ENCODE measurements at regions not wholly inside any gene's neighbourhood (a gene's known extent, or its start where the extent isn't known, plus 50 kb on each side); places are given as distances from the start of the nearest gene placed in this dataset.
A peak's percentile ranks its signal among the peaks of the same experiment; 100 is the strongest.

DNA sequence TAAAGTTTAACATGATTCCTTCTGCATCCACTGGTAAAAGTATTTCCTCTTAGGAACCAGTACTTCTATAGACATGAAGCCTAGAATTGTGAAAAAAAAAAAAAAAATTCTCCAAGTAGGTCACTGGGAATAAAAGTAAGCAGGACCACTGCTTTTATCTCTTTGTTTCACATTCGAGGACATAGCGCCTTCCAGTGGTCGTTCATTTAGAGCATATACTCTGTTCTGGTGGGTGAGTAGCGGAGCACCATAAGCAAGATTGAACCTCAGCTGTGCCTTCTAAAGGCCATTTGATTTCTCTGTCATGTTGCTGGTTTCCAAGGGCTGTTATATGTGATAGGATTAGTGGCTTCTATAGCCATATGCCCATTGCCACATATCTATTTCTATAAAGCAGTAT, 393.1 kb downstream of the TMEM232 start:
- Histone ChIP-seq H3K4me3 (no peak overlapping the region), H3K9me3 (replicated peaks in 1 of 3) (no peaks in the 10 kb centered on the region), H3K27ac (no peak overlapping the region), H3K4me1 (replicated peaks in 1 of 2) (peaks cover 0 to 4% of the 10 kb centered on the region in 2 donors), H3K36me3 (replicated peaks in 1 of 2) (no peaks in the 10 kb centered on the region), H3K27me3 (no peaks in the 10 kb centered on the region)
- DNase-seq = no peak
- intact Hi-C loops (cut with DNase I) = no loop called here
- WGBS, 4 donors = 69 to 73% (median 70%) methylated on average over 4 of the region's 4 CpGs
- TF ChIP-seq, protein P1, sequence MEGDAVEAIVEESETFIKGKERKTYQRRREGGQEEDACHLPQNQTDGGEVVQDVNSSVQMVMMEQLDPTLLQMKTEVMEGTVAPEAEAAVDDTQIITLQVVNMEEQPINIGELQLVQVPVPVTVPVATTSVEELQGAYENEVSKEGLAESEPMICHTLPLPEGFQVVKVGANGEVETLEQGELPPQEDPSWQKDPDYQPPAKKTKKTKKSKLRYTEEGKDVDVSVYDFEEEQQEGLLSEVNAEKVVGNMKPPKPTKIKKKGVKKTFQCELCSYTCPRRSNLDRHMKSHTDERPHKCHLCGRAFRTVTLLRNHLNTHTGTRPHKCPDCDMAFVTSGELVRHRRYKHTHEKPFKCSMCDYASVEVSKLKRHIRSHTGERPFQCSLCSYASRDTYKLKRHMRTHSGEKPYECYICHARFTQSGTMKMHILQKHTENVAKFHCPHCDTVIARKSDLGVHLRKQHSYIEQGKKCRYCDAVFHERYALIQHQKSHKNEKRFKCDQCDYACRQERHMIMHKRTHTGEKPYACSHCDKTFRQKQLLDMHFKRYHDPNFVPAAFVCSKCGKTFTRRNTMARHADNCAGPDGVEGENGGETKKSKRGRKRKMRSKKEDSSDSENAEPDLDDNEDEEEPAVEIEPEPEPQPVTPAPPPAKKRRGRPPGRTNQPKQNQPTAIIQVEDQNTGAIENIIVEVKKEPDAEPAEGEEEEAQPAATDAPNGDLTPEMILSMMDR (IDR thresholded peaks at IDR 0.05) = no peak
- no peak for TF ChIP-seq POLR2A (IDR thresholded peaks at IDR 0.05)

DNA sequence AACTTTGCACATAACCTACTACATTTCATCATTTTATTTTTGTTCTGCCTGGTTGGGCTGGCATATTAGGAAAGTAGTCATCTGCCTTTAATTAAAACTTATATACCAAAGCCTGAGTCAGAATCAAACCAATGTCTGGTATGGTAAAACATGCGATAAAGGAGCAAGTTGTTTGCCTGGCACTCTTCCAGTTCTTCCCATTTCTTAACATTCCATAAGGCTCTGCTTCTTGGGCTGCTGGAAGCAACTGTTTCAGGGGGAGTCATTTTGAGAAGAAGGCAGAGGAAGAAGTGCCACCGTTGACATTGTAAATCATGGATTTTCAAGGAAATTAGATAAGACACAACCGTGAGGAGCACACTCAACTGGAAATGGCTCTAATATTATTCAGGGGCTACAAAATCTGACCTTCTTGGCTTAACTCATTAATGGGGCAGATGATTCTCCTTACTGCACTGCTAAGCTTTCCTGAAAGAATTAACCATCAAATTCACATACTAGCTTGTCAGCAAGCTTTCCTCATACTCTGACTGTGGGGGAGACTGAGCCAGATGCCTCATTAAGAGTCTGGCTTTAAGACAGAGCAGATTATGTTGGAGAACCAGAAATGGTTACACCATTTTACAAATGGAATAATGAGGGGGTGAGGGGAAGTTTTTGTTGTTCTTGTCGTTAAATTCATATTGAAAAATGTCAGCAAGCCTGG, 391.0 kb downstream of the TMEM232 start:
- intact Hi-C loops (cut with DNase I) = no loop called here
- WGBS, 4 donors = 34 to 40% (median 38%) methylated on average over 4 of the region's 4 CpGs
- no peaks in the 10 kb centered on the region for H3K27me3 ChIP-seq

DNA sequence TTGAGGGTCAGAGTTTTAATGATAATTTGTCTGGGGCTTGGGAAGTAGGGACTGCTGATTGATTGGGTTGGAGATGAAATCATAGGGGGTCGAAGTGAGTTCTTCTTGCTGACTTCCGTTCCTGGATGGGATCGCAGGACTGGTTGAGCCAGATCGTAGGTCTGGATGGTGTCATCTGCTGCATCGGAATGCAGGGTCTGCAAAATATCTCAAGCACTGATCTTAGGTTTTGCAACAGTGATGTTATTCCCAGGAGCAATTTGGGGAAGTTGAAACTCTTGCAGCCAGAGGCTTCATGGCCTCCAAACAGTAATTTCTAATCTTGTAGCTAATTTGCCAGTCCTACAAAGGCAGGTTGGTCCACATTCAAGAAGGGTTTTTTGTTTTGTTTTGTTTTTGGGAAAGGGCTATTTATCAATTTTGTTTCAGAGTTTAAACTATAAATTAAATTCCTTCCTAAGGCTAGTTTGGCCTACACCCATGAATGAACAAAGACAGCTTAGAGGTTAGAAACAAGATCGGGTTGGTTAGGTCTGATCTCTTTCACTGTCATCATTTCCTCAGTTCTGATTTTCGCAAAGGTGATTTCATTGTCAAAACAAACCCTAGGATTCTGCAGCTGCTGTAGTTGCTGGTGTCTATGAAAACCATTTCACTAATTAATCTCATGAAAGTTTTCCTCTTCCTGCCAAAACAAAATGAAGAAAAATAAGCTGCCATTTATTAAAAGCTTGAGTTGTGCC, 388.0 kb downstream of the TMEM232 start:
- Histone ChIP-seq H3K4me3 (no peak overlapping the region), H3K4me1 (replicated peaks in 1 of 2) (peaks cover 0 to 18% of the 10 kb centered on the region in 2 donors), H3K27me3 (no peaks in the 10 kb centered on the region), H3K36me3 (replicated peaks in 1 of 2) (no peaks in the 10 kb centered on the region), H3K9me3 (replicated peaks in 1 of 3) (no peaks in the 10 kb centered on the region), H3K27ac (no peak overlapping the region)
- intact Hi-C loops (cut with DNase I) = no loop called here
- DNase-seq = peak in 1 of 7 donors; percentile 14
- 73 to 85% (median 77%) methylated on average over 7 of the region's 7 CpGs for WGBS, 4 donors
- no peak for TF ChIP-seq POLR2A (IDR thresholded peaks at IDR 0.05)
- TF ChIP-seq, protein P1 (IDR thresholded peaks at IDR 0.05) = no peak

More for the DNA sequence above, 391.0 kb downstream of the TMEM232 start:
- Histone ChIP-seq H3K4me3 (no peak overlapping the region), H3K4me1 (replicated peaks in 1 of 2) (peaks cover 0 to 10% of the 10 kb centered on the region in 2 donors), H3K36me3 (replicated peaks in 1 of 2) (no peaks in the 10 kb centered on the region), H3K9me3 (replicated peaks in 1 of 3) (no peaks in the 10 kb centered on the region), H3K27ac (no peak overlapping the region)
- DNase-seq = no peak
- TF ChIP-seq, protein P1 (IDR thresholded peaks at IDR 0.05) = no peak
- no peak for TF ChIP-seq POLR2A (IDR thresholded peaks at IDR 0.05)

DNA sequence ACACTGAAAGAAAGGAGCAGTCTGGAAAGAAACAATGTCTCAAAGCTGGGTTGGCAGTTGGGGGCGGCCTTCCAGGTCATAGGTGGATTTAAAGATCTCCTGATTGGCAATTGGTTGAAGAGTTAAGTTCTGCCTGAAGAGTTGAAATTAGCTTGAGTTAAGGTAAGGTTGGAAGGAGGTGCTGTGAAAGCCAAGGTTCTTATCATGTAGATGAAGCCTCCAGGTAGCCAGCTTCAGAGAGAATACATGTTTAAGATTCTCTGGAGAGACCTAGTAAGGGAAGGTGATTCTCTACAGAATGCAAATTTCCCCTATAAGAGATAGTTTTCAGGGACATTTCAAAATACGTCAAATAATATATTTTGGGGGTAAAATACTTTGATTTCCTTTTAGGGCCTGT, 387.1 kb downstream of the TMEM232 start:
- no peaks in the 10 kb centered on the region for H3K36me3 ChIP-seq (replicated peaks in 1 of 2)
- H3K4me1 ChIP-seq (replicated peaks in 1 of 2) = peaks cover 0 to 18% of the 10 kb centered on the region in 2 donors
- H3K27me3 ChIP-seq = no peaks in the 10 kb centered on the region
- DNase-seq = no peak
- WGBS, 4 donors = 90 to 96% (median 94%) methylated on average over 2 of the region's 2 CpGs
- no peak for TF ChIP-seq POLR2A (IDR thresholded peaks at IDR 0.05)
- no peak overlapping the region for H3K4me3 ChIP-seq
- intact Hi-C loops (cut with DNase I) = no loop called here
- H3K27ac ChIP-seq = no peak overlapping the region
- H3K9me3 ChIP-seq (replicated peaks in 1 of 3) = no peaks in the 10 kb centered on the region

All from adrenal gland (tissue), 9 donors.